ENCODE measurements at regions not wholly inside any gene's neighbourhood (a gene's known extent, or its start where the extent isn't known, plus 50 kb on each side); places are given as distances from the start of the nearest gene placed in this dataset.

DNA sequence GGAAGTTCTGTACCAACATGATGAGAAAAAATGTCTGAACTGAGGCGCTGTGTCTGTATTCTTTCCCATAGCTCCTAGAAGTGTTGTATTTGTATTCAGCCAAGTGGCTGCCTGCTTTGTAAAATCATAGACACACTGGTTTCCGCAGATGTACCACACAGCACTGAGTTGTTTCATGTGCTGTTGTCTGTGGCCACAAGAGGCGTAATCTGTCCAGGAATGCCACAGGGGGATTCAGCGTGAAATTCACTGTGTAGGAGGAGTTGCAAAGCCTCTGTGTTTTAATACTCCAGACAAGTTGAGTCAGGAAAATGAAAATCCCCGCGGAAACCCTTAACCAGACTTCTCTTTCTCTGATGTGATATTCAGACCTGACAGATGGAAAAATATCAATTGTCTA is 462.2 kb downstream of the NSUN3 start:
- TF ChIP-seq EZH2 (IDR thresholded peaks at IDR 0.05; ENCODE audit: borderline replicate concordance) (no peak), EZH2phosphoT487 (IDR thresholded peaks at IDR 0.05; ENCODE audit: low read depth, severe bottlenecking, unreplicated experiment) (no peak)
- TF ChIP-seq, protein P1, sequence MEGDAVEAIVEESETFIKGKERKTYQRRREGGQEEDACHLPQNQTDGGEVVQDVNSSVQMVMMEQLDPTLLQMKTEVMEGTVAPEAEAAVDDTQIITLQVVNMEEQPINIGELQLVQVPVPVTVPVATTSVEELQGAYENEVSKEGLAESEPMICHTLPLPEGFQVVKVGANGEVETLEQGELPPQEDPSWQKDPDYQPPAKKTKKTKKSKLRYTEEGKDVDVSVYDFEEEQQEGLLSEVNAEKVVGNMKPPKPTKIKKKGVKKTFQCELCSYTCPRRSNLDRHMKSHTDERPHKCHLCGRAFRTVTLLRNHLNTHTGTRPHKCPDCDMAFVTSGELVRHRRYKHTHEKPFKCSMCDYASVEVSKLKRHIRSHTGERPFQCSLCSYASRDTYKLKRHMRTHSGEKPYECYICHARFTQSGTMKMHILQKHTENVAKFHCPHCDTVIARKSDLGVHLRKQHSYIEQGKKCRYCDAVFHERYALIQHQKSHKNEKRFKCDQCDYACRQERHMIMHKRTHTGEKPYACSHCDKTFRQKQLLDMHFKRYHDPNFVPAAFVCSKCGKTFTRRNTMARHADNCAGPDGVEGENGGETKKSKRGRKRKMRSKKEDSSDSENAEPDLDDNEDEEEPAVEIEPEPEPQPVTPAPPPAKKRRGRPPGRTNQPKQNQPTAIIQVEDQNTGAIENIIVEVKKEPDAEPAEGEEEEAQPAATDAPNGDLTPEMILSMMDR (IDR thresholded peaks at IDR 0.05; ENCODE audit: poor library complexity) = peak; percentile 65
